ENCODE measurements at regions not wholly inside any gene's neighbourhood (a gene's known extent, or its start where the extent isn't known, plus 50 kb on each side); places are given as distances from the start of the nearest gene placed in this dataset.
"Not testable (repeated sequence)": the region's sequence is repeated elsewhere in the genome, so short reads cannot be mapped to it uniquely, and the experiment has no call there.

DNA sequence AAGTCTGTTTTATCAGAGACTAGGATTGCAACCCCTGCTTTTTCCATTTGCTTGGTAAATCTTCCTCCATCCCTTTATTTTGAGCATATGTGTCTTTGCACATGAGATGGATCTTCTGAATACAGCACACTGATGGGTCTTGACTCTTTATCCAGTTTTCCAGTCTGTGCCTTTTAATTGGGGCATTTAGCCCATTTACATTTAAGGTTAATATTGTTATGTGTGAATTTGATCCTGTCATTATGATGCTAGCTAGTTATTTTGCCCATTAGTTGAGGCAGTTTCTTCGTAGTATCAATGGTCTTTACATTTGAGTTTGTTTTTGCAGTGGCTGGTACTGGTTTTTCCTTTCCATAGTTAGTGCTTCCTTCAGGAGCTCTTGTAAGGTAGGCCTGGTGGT lies 120.6 kb upstream of the TNP1 start:
- H3K27me3 ChIP-seq (ENCODE audit: low read length); H3K9me3 ChIP-seq (ENCODE audit: insufficient read depth, low read length); H4K20me1 ChIP-seq (ENCODE audit: low read depth, low read length); H2AFZ ChIP-seq (ENCODE audit: low read depth, low read length, severe bottlenecking); H3K9me2 ChIP-seq (replicated peaks; ENCODE audit: insufficient read depth, low read length); H3F3A ChIP-seq (ENCODE audit: insufficient read depth); H3K4me2 ChIP-seq (ENCODE audit: low read depth, low read length, poor library complexity, severe bottlenecking); H3K36me3 ChIP-seq (ENCODE audit: low read length); H3K27ac ChIP-seq (ENCODE audit: low read depth, low read length); H3K9ac ChIP-seq (ENCODE audit: low read length); H3K4me3 ChIP-seq (ENCODE audit: insufficient read depth, low read length, poor library complexity, severe bottlenecking); H3K79me2 ChIP-seq (ENCODE audit: insufficient read depth, low read length): not testable (repeated sequence)

GRCh38 chr2:216974321-216975302 lies 114.7 kb upstream of the TNP1 start:
- Histone ChIP-seq H3K27ac (ENCODE audit: low read depth, low read length) (no peak overlapping the region), H3K4me3 (ENCODE audit: insufficient read depth, low read length, poor library complexity, severe bottlenecking) (no peak overlapping the region), H3K9ac (ENCODE audit: low read length) (no peak overlapping the region), H4K20me1 (ENCODE audit: low read depth, low read length) (no peaks in the 10 kb centered on the region), H3F3A (ENCODE audit: insufficient read depth) (no peaks in the 10 kb centered on the region), H3K9me3 (ENCODE audit: insufficient read depth, low read length) (no peaks in the 10 kb centered on the region), H3K9me2 (replicated peaks; ENCODE audit: insufficient read depth, low read length) (no peaks in the 10 kb centered on the region), H2AFZ (ENCODE audit: low read depth, low read length, severe bottlenecking) (no peak overlapping the region), H3K36me3 (ENCODE audit: low read length) (no peaks in the 10 kb centered on the region), H3K79me2 (ENCODE audit: insufficient read depth, low read length) (no peaks in the 10 kb centered on the region), H3K4me2 (ENCODE audit: low read depth, low read length, poor library complexity, severe bottlenecking) (no peak overlapping the region), H3K27me3 (ENCODE audit: low read length) (no peaks in the 10 kb centered on the region)
- no peak for TF ChIP-seq CTCF (IDR thresholded peaks at IDR 0.05; ENCODE audit: insufficient read depth, low read length, poor library complexity, severe bottlenecking)

DNA sequence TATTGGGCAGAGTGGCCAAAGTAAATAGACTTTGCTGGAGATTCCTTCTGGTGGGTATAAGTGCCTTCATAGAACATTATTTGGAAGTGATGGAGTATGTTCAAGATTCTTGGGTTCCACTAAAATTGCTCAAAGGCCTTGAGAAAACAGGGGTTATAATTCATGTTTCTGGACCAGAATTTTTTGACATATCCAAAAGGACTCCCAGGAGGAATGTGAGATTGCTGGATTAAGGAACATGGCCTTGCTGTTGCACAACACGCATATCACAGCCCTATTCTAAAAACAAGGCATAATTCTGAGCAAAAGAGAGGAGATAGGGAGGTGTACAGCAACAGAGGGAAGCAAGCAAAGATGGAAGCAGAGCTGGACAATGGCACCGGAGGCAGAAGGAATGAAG lies 111.7 kb upstream of the TNP1 start:
- TF ChIP-seq CTCF (IDR thresholded peaks at IDR 0.05; ENCODE audit: insufficient read depth, low read length, poor library complexity, severe bottlenecking) (no peak), EZH2phosphoT487 (conservative IDR thresholded peaks at IDR 0.05; ENCODE audit: low read length) (no peak)
- Histone ChIP-seq H3F3A (ENCODE audit: insufficient read depth) (no peaks in the 10 kb centered on the region), H3K79me2 (ENCODE audit: insufficient read depth, low read length) (no peaks in the 10 kb centered on the region), H2AFZ (ENCODE audit: low read depth, low read length, severe bottlenecking) (no peak overlapping the region), H4K20me1 (ENCODE audit: low read depth, low read length) (no peaks in the 10 kb centered on the region), H3K4me3 (ENCODE audit: insufficient read depth, low read length, poor library complexity, severe bottlenecking) (no peak overlapping the region), H3K9me3 (ENCODE audit: insufficient read depth, low read length) (no peaks in the 10 kb centered on the region), H3K27ac (ENCODE audit: low read depth, low read length) (no peak overlapping the region), H3K4me2 (ENCODE audit: low read depth, low read length, poor library complexity, severe bottlenecking) (no peak overlapping the region), H3K27me3 (ENCODE audit: low read length) (no peaks in the 10 kb centered on the region), H3K36me3 (ENCODE audit: low read length) (no peaks in the 10 kb centered on the region), H3K9ac (ENCODE audit: low read length) (no peak overlapping the region), H3K9me2 (replicated peaks; ENCODE audit: insufficient read depth, low read length) (no peaks in the 10 kb centered on the region)

- Histone ChIP-seq H3F3A (ENCODE audit: insufficient read depth) (no peaks in the 10 kb centered on the region), H3K27me3 (ENCODE audit: low read length) (no peaks in the 10 kb centered on the region), H3K4me2 (ENCODE audit: low read depth, low read length, poor library complexity, severe bottlenecking) (no peak overlapping the region), H3K9me3 (ENCODE audit: insufficient read depth, low read length) (no peaks in the 10 kb centered on the region), H3K79me2 (ENCODE audit: insufficient read depth, low read length) (no peaks in the 10 kb centered on the region), H3K9ac (ENCODE audit: low read length) (no peak overlapping the region), H3K27ac (ENCODE audit: low read depth, low read length) (no peak overlapping the region), H4K20me1 (ENCODE audit: low read depth, low read length) (no peaks in the 10 kb centered on the region), H3K36me3 (ENCODE audit: low read length) (no peaks in the 10 kb centered on the region), H3K4me3 (ENCODE audit: insufficient read depth, low read length, poor library complexity, severe bottlenecking) (no peak overlapping the region), H2AFZ (ENCODE audit: low read depth, low read length, severe bottlenecking) (no peak overlapping the region), H3K9me2 (replicated peaks; ENCODE audit: insufficient read depth, low read length) (no peaks in the 10 kb centered on the region)
- TF ChIP-seq EZH2phosphoT487 (conservative IDR thresholded peaks at IDR 0.05; ENCODE audit: low read length) (no peak), CTCF (IDR thresholded peaks at IDR 0.05; ENCODE audit: insufficient read depth, low read length, poor library complexity, severe bottlenecking) (no peak)
Measured at GRCh38 chr2:216970359-216970915, 110.6 kb upstream of the TNP1 start.

All from SU-DHL-6 (cell line).